Neural cell (in vitro differentiated cells): ENCODE measurements at regions not wholly inside any gene's neighbourhood (a gene's known extent, or its start where the extent isn't known, plus 50 kb on each side); places are given as distances from the start of the nearest gene placed in this dataset.

Source experiments
- H2AFZ ChIP-seq: fragments of 200-600, 300-800 bp; sonication (generic), shearing (Covaris generic); 2 replicates; pipeline ENCODE4 v1.6.0; 2014; ENCODE audit warnings: low read depth, mild to moderate bottlenecking, antibody characterized with exemption, low read length, moderate library complexity
- H3F3A ChIP-seq: fragments of 200-600 bp; shearing (Covaris generic); 2 replicates; pipeline ENCODE4 v1.6.1; 2016; ENCODE audit warnings: mild to moderate bottlenecking, moderate library complexity, mixed read lengths, antibody characterized with exemption, low read length; ENCODE audit not compliant: insufficient read depth, poor library complexity, severe bottlenecking
- H3K27ac ChIP-seq: fragments of 200-600, 300-800 bp; sonication (generic), shearing (Covaris generic); 2 replicates; pipeline ENCODE4 v1.5.1; 2014; ENCODE audit warnings: mild to moderate bottlenecking, low read length, moderate library complexity
- H3K27me3 ChIP-seq: fragments of 300-800, 200-600 bp; sonication (generic), shearing (Covaris generic); 2 replicates; pipeline ENCODE4 v1.6.0; 2014; ENCODE audit warnings: mild to moderate bottlenecking, low read depth, low read length, moderate library complexity; ENCODE audit not compliant: insufficient read depth
- H3K36me3 ChIP-seq: fragments of 300-800, 200-600 bp; sonication (generic), shearing (Covaris generic); 2 replicates; pipeline ENCODE4 v1.5.1; 2014; ENCODE audit warnings: mild to moderate bottlenecking, antibody characterized with exemption, low read length, moderate library complexity; ENCODE audit not compliant: insufficient read depth
- H3K4me2 ChIP-seq: fragments of 300-800, 200-600 bp; sonication (generic), shearing (Covaris generic); 2 replicates; pipeline ENCODE4 v1.6.0; 2014; ENCODE audit warnings: mild to moderate bottlenecking, low read length
- H3K4me3 ChIP-seq: fragments of 300-800, 200-600 bp; sonication (generic), shearing (Covaris generic); 2 replicates; pipeline ENCODE4 v1.5.1; 2014; ENCODE audit warnings: mild to moderate bottlenecking, low read length, moderate library complexity
- H3K79me2 ChIP-seq: fragments of 200-600 bp; shearing (Covaris generic); replicated peaks from 2 replicates; pipeline ENCODE4 v1.6.0; 2014; ENCODE audit warnings: mild to moderate bottlenecking, low read length, moderate library complexity; ENCODE audit not compliant: insufficient read depth
- H3K9ac ChIP-seq: fragments of 300-800, 200-600 bp; sonication (generic), shearing (Covaris generic); 2 replicates; pipeline ENCODE4 v1.6.1; 2016; ENCODE audit warnings: mild to moderate bottlenecking, low read length, mixed read lengths
- H3K9me2 ChIP-seq: fragments of 200-600 bp; shearing (Covaris generic); 2 replicates; pipeline ENCODE4 v1.6.1; 2016; ENCODE audit warnings: mild to moderate bottlenecking, low read length, mixed read lengths; ENCODE audit not compliant: insufficient read depth
- H3K9me3 ChIP-seq: fragments of 200-600, 300-800 bp; sonication (generic), shearing (Covaris generic); 2 replicates; pipeline ENCODE4 v1.6.1; 2016; ENCODE audit warnings: mild to moderate bottlenecking, mixed run types, low read length, moderate library complexity, mixed read lengths
- H4K20me1 ChIP-seq: fragments of 200-600 bp; shearing (Covaris generic); 2 replicates; pipeline ENCODE4 v1.6.1; 2016; ENCODE audit warnings: mild to moderate bottlenecking, mixed run types; ENCODE audit not compliant: insufficient read depth
- CTCF ChIP-seq: fragments of 450-650 bp; IDR thresholded peaks from 2 replicates; pipeline ENCODE4 v1.5.1; 2014; ENCODE audit warnings: antibody characterized with exemption, mild to moderate bottlenecking, moderate library complexity; ENCODE audit not compliant: poor library complexity, severe bottlenecking
- EP300 ChIP-seq: fragments of 450-650 bp; conservative IDR thresholded peaks from 2 replicates; pipeline ENCODE4 v1.6.1; 2014; ENCODE audit warnings: antibody characterized with exemption, mild to moderate bottlenecking, moderate library complexity; ENCODE audit not compliant: poor library complexity, severe bottlenecking
- EZH2 ChIP-seq: fragments of 200-600, 300-800 bp; shearing (Covaris generic), sonication (generic); IDR thresholded peaks from 2 replicates; pipeline ENCODE4 v1.6.1; 2014; ENCODE audit warnings: antibody characterized with exemption, low read length, borderline replicate concordance, mild to moderate bottlenecking; ENCODE audit not compliant: insufficient read depth, poor library complexity, severe bottlenecking
- MXI1 ChIP-seq: fragments of 450-650 bp; conservative IDR thresholded peaks from 2 replicates; pipeline ENCODE4 v1.6.1; 2014; ENCODE audit warnings: antibody characterized with exemption, mild to moderate bottlenecking; ENCODE audit not compliant: poor library complexity, severe bottlenecking
- POLR2AphosphoS5 ChIP-seq: IDR thresholded peaks from 2 replicates; pipeline ENCODE4 v1.6.1; 2012
- RAD21 ChIP-seq: fragments of 450-650 bp; conservative IDR thresholded peaks from 2 replicates; pipeline ENCODE4 v1.6.1; 2014; ENCODE audit warnings: antibody characterized with exemption, mild to moderate bottlenecking, moderate library complexity
- REST ChIP-seq: IDR thresholded peaks from 2 replicates; pipeline ENCODE4 v1.6.1; 2012; ENCODE audit warnings: borderline replicate concordance
- SMC3 ChIP-seq: fragments of 450-650 bp; conservative IDR thresholded peaks from 2 replicates; pipeline ENCODE4 v1.6.1; 2014; ENCODE audit warnings: antibody characterized with exemption, mild to moderate bottlenecking, moderate library complexity; ENCODE audit not compliant: poor library complexity
- TAF1 ChIP-seq: IDR thresholded peaks from 2 replicates; pipeline ENCODE4 v1.6.1; 2012; ENCODE audit warnings: low read depth

GRCh38 chr5:123795688-123796087, 283.7 kb downstream of the CSNK1G3 start:
- H4K20me1 ChIP-seq: no peaks in the 10 kb centered on the region
- TF ChIP-seq RAD21 (no peak), CTCF (no peak), MXI1 (no peak), EP300 (no peak), REST (no peak), POLR2AphosphoS5 (no peak), SMC3 (no peak), EZH2 (no peak), TAF1 (no peak)
- no peaks in the 10 kb centered on the region for H3K79me2 ChIP-seq
- no peaks in the 10 kb centered on the region for H3F3A ChIP-seq
- no peak overlapping the region for H3K9ac ChIP-seq
- H2AFZ ChIP-seq: no peak overlapping the region
- no peaks in the 10 kb centered on the region for H3K27me3 ChIP-seq
- no peak overlapping the region for H3K27ac ChIP-seq
- no peaks in the 10 kb centered on the region for H3K36me3 ChIP-seq
- H3K4me3 ChIP-seq: no peak overlapping the region
- H3K9me3 ChIP-seq: no peaks in the 10 kb centered on the region
- no peak overlapping the region for H3K4me2 ChIP-seq
- H3K9me2 ChIP-seq: no peaks in the 10 kb centered on the region

GRCh38 chr5:123790226-123790625, 278.2 kb downstream of the CSNK1G3 start:
- Histone ChIP-seq H3K79me2 (no peaks in the 10 kb centered on the region), H3K27me3 (no peaks in the 10 kb centered on the region), H3F3A (no peaks in the 10 kb centered on the region), H3K9me2 (no peaks in the 10 kb centered on the region), H3K27ac (no peak overlapping the region), H3K9me3 (peaks cover 4% of the 10 kb centered on the region), H2AFZ (no peak overlapping the region), H3K9ac (no peak overlapping the region), H3K4me3 (no peak overlapping the region), H3K36me3 (no peaks in the 10 kb centered on the region), H3K4me2 (no peak overlapping the region), H4K20me1 (no peaks in the 10 kb centered on the region)
- TF ChIP-seq RAD21 (no peak), TAF1 (no peak), MXI1 (no peak), EP300 (no peak)

- no peaks in the 10 kb centered on the region for H3F3A ChIP-seq
- H3K9me3 ChIP-seq: peaks cover 4% of the 10 kb centered on the region
- TF ChIP-seq TAF1 (no peak), EP300 (no peak), POLR2AphosphoS5 (no peak), CTCF (no peak), RAD21 (no peak), REST (no peak)
- no peak overlapping the region for H3K4me3 ChIP-seq
- no peak overlapping the region for H3K9ac ChIP-seq
- H3K9me2 ChIP-seq: no peaks in the 10 kb centered on the region
- no peaks in the 10 kb centered on the region for H3K79me2 ChIP-seq
- H3K36me3 ChIP-seq: no peaks in the 10 kb centered on the region
- no peaks in the 10 kb centered on the region for H3K27me3 ChIP-seq
- no peak overlapping the region for H2AFZ ChIP-seq
- no peak overlapping the region for H3K4me2 ChIP-seq
- H4K20me1 ChIP-seq: no peaks in the 10 kb centered on the region
- no peak overlapping the region for H3K27ac ChIP-seq
Observed at GRCh38 chr5:123787635-123788034, 275.7 kb downstream of the CSNK1G3 start.
